BLaER1 (cell line): ENCODE measurements at regions not wholly inside any gene's neighbourhood (a gene's known extent, or its start where the extent isn't known, plus 50 kb on each side); places are given as distances from the start of the nearest gene placed in this dataset.

Experiments used
- H3K27ac ChIP-seq: shearing (Covaris generic); formaldehyde crosslinking; 2 replicates; pipeline ENCODE4 v1.8.1; 2022
- H3K27me3 ChIP-seq: shearing (Covaris generic); formaldehyde crosslinking; 2 replicates; pipeline ENCODE4 v1.8.1; 2022
- H3K36me3 ChIP-seq: shearing (Covaris generic); formaldehyde crosslinking; 2 replicates; pipeline ENCODE4 v1.8.1; 2022
- H3K4me1 ChIP-seq: shearing (Covaris generic); formaldehyde crosslinking; 2 replicates; pipeline ENCODE4 v1.8.1; 2022
- H3K4me2 ChIP-seq: shearing (Covaris generic); formaldehyde crosslinking; 2 replicates; pipeline ENCODE4 v1.8.1; 2022
- H3K4me3 ChIP-seq: shearing (Covaris generic); formaldehyde crosslinking; 2 replicates; pipeline ENCODE4 v1.8.1; 2022
- H3K9ac ChIP-seq: shearing (Covaris generic); formaldehyde crosslinking; 2 replicates; pipeline ENCODE4 v1.8.1; 2022
- H3K9me3 ChIP-seq: shearing (Covaris generic); formaldehyde crosslinking; 2 replicates; pipeline ENCODE4 v1.8.1; 2022
- H4K20me1 ChIP-seq: shearing (Covaris generic); formaldehyde crosslinking; 2 replicates; pipeline ENCODE4 v1.8.1; 2022
- Cebpa-rat ChIP-seq: shearing (Covaris generic); IDR thresholded peaks from 2 replicates; pipeline ENCODE4 v1.8.1; 2022

DNA sequence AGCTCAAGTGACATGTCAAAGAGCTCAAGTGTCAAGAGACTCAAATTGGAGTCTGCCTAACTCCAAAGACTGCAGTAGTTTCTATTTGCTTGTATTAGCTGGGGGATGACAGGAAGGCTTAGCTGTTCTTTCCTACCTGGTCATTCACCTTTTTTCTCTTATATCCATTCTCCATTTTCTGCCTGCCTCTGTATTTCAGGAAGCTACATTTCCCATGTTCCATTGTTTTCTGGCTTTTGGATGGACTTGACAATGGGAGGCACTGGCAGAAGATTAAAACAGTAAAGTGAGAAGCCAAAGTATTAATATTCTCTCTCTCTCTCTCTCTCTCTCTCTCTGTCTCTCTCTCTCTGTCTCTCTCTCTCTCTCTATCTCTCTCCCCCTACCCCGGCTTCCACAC, 135.7 kb upstream of the ADAMTS18 start:
- Histone ChIP-seq H3K4me2 (no peak overlapping the region), H3K36me3 (no peaks in the 10 kb centered on the region), H3K27ac (no peak overlapping the region), H3K4me1 (0 out of 2 replicates have a peak, but pooled peaks cover 3% of the 10 kb centered on the region), H3K27me3 (no peaks in the 10 kb centered on the region), H3K4me3 (no peak overlapping the region), H3K9me3 (no peaks in the 10 kb centered on the region), H4K20me1 (no peaks in the 10 kb centered on the region), H3K9ac (no peak overlapping the region)
- no peak for TF ChIP-seq Cebpa-rat

DNA sequence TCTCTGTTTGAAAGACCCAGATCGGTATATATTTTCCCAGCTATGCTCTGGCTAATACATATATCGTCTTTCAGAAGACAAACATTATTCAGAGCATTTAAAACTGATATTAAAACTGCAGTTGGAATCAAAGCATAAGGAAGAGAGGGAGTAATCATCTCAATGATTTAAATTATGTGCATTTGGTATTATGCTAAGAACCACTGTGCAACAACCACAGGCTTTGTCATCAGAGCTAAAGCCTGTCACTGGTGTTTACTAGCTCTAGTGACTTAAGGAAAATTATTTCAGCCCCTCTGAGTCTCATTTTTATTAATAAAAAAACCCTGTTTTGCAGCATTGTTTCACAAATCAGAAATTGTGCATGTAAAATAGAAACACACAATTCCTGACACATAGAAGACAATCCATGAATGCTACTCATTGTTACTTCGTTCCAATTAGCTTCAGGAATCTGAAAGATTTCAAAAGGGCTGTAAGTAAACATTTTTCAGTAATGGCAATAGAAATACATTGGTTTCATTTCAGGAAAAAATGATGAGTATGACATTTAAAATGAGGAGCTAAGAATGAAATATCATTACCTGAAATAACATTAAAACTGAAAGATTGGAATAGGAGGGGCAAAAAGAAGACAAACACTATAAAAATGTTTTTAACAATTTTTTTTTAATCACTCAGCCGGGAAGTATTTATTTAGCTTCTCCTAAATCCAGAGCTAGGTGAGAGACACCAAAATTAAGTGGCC, 136.5 kb upstream of the ADAMTS18 start:
- Histone ChIP-seq H3K27ac (no peak overlapping the region), H3K4me3 (no peak overlapping the region), H3K4me1 (0 out of 2 replicates have a peak, but pooled peaks cover 3% of the 10 kb centered on the region), H3K36me3 (no peaks in the 10 kb centered on the region), H3K9me3 (no peaks in the 10 kb centered on the region), H4K20me1 (no peaks in the 10 kb centered on the region), H3K4me2 (no peak overlapping the region), H3K27me3 (no peaks in the 10 kb centered on the region), H3K9ac (no peak overlapping the region)
- no peak for TF ChIP-seq Cebpa-rat

DNA sequence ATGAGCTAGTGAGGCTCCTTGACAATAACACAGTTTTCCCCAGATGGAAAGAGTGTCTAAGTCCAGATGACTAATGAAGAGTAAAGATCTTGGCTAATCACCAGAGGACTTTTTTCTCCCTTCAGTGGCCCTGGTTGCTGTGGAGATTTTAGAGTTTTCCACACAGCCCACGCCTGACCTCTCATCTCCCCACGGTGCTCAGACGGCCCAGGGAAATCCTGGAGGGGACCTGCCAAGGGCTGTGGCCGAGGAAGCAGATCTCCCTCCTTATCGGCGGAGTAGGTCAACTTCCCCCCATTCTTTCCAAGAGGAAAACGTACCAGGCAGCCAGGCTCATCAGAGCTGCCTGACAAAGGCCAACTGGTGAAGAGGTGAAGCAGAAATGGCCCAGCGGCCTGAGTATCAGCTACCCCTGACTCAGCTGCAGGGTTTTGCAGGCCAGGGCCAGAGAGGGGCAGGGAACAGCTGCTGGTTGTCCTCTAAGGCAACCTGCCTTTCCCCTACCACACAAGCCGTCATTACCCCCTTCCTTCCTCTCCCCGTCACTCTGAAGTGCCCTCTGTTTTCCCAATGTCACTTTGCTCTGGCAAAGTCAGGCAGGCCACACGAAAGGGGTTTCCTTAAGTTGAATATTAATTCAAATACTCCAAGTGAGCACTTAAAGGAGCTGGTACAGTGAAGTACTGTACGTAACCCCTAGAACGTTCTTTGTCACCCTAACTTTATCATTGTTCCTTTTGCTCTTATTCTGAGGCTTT, 140.2 kb upstream of the ADAMTS18 start:
- no peak overlapping the region for H3K4me3 ChIP-seq
- H3K27me3 ChIP-seq: no peaks in the 10 kb centered on the region
- H4K20me1 ChIP-seq: no peaks in the 10 kb centered on the region
- TF ChIP-seq Cebpa-rat: no peak
- H3K36me3 ChIP-seq: no peaks in the 10 kb centered on the region
- H3K4me2 ChIP-seq: no peak overlapping the region
- no peak overlapping the region for H3K27ac ChIP-seq
- H3K4me1 ChIP-seq: 0 out of 2 replicates have a peak, but pooled peaks cover 2% of the 10 kb centered on the region
- no peaks in the 10 kb centered on the region for H3K9me3 ChIP-seq
- H3K9ac ChIP-seq: no peak overlapping the region

DNA sequence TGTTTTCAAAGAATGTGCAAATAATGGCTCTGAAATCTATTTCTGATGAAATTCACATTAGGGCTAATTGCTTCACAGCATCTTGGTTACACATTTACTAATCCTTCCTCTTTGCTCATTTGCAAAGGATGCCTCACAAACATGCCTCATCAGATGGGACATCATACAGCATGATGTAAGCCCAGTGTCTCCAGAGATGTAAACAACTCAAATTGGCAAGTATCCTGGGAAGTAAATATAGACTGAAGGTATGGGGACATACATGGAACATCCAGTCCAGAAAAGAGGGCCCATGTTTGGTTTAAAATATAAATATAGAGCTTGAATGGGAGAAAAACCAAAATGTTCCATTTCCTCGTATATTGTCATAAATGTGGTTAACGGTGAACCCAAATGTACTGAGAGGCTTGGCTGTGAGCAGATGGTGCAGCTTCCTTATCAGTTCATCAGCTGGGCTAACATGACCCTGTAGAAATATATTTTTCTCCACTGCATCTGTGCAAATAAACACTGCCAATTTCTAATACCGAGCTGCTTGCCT, 142.9 kb upstream of the NUDT7 start:
- no peaks in the 10 kb centered on the region for H3K4me1 ChIP-seq
- H3K4me3 ChIP-seq: no peak overlapping the region
- H3K36me3 ChIP-seq: no peaks in the 10 kb centered on the region
- H4K20me1 ChIP-seq: no peaks in the 10 kb centered on the region
- no peak overlapping the region for H3K9ac ChIP-seq
- H3K4me2 ChIP-seq: no peak overlapping the region
- no peak for TF ChIP-seq Cebpa-rat
- H3K27ac ChIP-seq: no peak overlapping the region
- H3K27me3 ChIP-seq: no peaks in the 10 kb centered on the region
- no peaks in the 10 kb centered on the region for H3K9me3 ChIP-seq

GRCh38 chr16:77581706-77582105, 140.6 kb upstream of the NUDT7 start:
- no peak overlapping the region for H3K9ac ChIP-seq
- no peaks in the 10 kb centered on the region for H3K27me3 ChIP-seq
- no peaks in the 10 kb centered on the region for H3K36me3 ChIP-seq
- H3K4me3 ChIP-seq: no peak overlapping the region
- no peaks in the 10 kb centered on the region for H3K9me3 ChIP-seq
- no peaks in the 10 kb centered on the region for H4K20me1 ChIP-seq
- no peak overlapping the region for H3K27ac ChIP-seq
- H3K4me1 ChIP-seq: no peaks in the 10 kb centered on the region
- no peak for TF ChIP-seq Cebpa-rat
- no peak overlapping the region for H3K4me2 ChIP-seq

DNA sequence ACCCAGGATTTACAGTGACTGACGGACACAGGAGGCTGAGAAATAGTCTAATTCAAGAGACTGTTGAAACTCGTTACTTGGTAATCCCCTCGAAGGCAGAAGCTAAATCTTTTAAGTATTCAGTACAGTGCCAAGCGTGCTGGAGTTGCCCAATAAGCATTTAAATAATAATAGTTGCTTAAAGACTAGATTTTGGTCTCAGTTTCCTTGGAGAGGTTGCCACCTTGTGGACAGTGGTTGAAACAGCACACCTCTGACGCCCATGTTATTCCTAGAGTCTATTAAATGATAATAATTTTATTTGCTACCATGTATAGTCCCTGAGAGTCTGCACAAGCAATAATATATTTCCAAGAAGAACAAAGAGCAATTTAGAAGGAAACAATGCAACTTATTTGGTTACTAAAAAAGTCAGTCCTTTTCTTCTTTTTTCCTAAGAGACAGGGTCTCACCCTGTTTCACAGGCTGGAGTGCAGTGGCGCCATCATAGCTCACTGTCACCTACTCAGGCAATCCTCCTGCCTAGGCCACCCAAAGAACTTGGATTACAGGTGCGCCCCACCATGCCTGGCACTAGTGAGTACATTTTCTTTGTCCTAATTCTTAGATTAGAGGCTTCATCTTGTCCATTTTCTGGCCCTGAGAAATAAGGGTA, 138.0 kb upstream of the NUDT7 start:
- no peaks in the 10 kb centered on the region for H3K27me3 ChIP-seq
- no peak overlapping the region for H3K4me2 ChIP-seq

GRCh38 chr16:77585379-77586251, 136.7 kb upstream of the NUDT7 start:
- no peaks in the 10 kb centered on the region for H4K20me1 ChIP-seq
- no peak overlapping the region for H3K4me3 ChIP-seq
- H3K9me3 ChIP-seq: no peaks in the 10 kb centered on the region
- no peaks in the 10 kb centered on the region for H3K4me1 ChIP-seq
- no peaks in the 10 kb centered on the region for H3K36me3 ChIP-seq
- H3K9ac ChIP-seq: no peak overlapping the region
- no peak overlapping the region for H3K27ac ChIP-seq
- TF ChIP-seq Cebpa-rat: no peak
- no peak overlapping the region for H3K4me2 ChIP-seq
- H3K27me3 ChIP-seq: no peaks in the 10 kb centered on the region

More for the DNA sequence above, 138.0 kb upstream of the NUDT7 start:
- H3K27ac ChIP-seq: no peak overlapping the region
- no peak overlapping the region for H3K9ac ChIP-seq
- H3K4me1 ChIP-seq: no peaks in the 10 kb centered on the region
- no peaks in the 10 kb centered on the region for H3K9me3 ChIP-seq
- no peaks in the 10 kb centered on the region for H3K36me3 ChIP-seq
- TF ChIP-seq Cebpa-rat: no peak
- no peak overlapping the region for H3K4me3 ChIP-seq
- H4K20me1 ChIP-seq: no peaks in the 10 kb centered on the region

DNA sequence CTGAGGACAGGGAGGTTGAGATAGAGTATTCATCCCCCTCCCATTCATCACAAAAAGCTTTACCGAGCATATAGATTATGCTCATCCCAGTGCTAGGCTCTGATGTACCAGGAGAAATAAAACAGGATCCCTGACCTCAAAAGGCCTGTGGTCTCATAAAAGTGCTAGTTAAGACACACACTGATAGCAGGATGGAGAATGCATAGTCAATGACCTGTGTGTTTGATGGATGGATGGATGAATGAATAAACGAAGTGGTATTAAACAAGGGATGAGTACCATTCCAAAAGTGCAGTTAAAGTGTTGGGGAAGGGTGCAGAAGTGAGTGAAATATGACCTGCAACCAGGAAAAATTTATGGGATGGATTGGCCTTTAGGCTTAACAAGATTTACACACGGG, 133.9 kb upstream of the NUDT7 start:
- Histone ChIP-seq H3K27me3 (no peaks in the 10 kb centered on the region), H3K4me1 (no peaks in the 10 kb centered on the region), H3K27ac (no peak overlapping the region), H3K4me3 (no peak overlapping the region), H3K9me3 (no peaks in the 10 kb centered on the region), H3K9ac (no peak overlapping the region), H3K4me2 (no peak overlapping the region), H3K36me3 (no peaks in the 10 kb centered on the region), H4K20me1 (no peaks in the 10 kb centered on the region)
- no peak for TF ChIP-seq Cebpa-rat

DNA sequence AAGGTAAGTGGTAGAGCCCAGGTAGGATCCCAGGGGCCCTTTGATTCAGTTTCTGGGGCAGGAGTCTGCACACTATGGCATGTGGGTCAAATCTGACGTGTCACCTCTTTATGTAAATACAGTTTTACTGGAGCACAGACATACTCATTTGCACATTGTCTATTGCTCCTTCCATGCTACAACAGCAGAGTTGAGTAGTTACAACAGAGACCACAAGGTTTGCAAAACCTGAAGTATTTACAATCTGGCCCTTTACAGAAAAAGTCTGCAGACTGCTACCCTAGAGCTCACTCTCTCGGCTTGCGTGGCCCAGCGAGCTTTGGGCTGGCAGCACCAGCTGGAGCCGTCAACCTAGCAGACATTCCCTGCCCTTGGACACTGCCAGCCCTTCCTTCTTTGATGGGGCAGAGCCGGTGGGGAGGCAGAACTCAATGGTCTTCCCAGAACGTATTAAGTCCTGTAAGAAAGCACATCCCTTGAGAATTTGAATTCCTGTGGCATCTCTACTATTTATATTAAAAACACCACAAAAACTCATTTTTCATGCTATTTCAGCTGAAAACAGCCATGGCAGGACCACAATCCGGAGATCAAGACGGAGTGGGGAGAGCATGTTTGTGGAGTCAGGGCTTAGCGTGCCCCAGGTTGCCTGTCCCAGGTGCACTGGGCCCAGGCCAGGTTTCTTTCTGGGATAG, 133.1 kb upstream of the NUDT7 start:
- H3K27me3 ChIP-seq: no peaks in the 10 kb centered on the region
- H3K9me3 ChIP-seq: no peaks in the 10 kb centered on the region
- H3K4me2 ChIP-seq: no peak overlapping the region
- H3K27ac ChIP-seq: no peak overlapping the region
- H3K4me3 ChIP-seq: no peak overlapping the region
- no peak for TF ChIP-seq Cebpa-rat
- H3K4me1 ChIP-seq: no peaks in the 10 kb centered on the region
- H3K9ac ChIP-seq: no peak overlapping the region
- no peaks in the 10 kb centered on the region for H4K20me1 ChIP-seq
- H3K36me3 ChIP-seq: no peaks in the 10 kb centered on the region
